AG09309 (cell line): ENCODE measurements at regions not wholly inside any gene's neighbourhood (a gene's known extent, or its start where the extent isn't known, plus 50 kb on each side); places are given as distances from the start of the nearest gene placed in this dataset.

Source experiments
- DNase-seq: peaks from one replicate; pipeline ENCODE4 v3.0.0-alpha.2; 2010; ENCODE audit warnings: low read depth
- H3K4me3 ChIP-seq: 2 replicates; pipeline ENCODE4 v1.5.1; 2011; ENCODE audit warnings: mild to moderate bottlenecking, low read depth, low read length, moderate library complexity; ENCODE audit not compliant: control insufficient read depth
- TF ChIP-seq, protein P1 (sequence below): IDR thresholded peaks from 2 replicates; pipeline ENCODE4 v1.5.1; 2011; ENCODE audit warnings: mild to moderate bottlenecking, low read depth, low read length, inconsistent platforms; ENCODE audit not compliant: insufficient read depth, control insufficient read depth; ENCODE audit errors: missing control alignments

DNA sequence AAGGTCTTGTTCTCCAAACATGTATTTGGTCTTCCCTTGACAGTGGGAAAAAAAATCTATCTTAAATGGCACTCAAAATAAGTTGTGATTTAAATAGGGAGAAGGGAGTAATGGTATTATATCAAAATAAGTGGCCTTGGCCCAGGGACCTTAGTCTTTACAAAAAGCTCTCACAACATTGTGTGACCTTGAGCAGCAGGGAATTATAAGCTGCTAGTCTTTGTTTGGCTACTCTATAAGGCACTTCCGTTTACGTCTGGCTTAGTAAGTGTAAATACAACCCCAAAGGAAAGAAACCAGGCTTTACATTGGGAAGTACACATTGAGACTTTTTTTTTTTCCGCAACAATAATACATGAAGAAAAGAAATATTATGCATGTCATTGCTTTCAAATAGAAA, 734.0 kb upstream of the LINC00305 start:
- H3K4me3 ChIP-seq = no peak overlapping the region
- no peak for DNase-seq
- TF ChIP-seq, protein P1, sequence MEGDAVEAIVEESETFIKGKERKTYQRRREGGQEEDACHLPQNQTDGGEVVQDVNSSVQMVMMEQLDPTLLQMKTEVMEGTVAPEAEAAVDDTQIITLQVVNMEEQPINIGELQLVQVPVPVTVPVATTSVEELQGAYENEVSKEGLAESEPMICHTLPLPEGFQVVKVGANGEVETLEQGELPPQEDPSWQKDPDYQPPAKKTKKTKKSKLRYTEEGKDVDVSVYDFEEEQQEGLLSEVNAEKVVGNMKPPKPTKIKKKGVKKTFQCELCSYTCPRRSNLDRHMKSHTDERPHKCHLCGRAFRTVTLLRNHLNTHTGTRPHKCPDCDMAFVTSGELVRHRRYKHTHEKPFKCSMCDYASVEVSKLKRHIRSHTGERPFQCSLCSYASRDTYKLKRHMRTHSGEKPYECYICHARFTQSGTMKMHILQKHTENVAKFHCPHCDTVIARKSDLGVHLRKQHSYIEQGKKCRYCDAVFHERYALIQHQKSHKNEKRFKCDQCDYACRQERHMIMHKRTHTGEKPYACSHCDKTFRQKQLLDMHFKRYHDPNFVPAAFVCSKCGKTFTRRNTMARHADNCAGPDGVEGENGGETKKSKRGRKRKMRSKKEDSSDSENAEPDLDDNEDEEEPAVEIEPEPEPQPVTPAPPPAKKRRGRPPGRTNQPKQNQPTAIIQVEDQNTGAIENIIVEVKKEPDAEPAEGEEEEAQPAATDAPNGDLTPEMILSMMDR = no peak

DNA sequence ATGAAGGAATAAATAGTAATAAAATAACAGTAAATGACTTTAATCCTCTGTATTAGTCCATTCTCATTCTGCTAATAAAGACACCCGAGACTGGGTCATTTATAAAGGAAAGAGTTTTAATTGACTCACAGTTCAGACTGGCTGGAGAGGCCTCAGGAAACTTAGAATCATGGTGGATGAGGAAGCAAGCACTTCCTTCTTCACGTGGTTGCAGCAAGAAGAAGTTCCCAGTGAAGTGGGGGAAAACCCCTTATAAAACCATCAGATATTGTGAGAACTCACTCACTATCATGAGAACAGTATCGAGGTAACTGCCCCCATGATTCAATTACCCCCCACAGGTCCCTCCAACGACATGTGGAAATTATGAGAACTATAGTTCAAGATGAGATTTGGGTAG, 727.9 kb upstream of the LINC00305 start:
- TF ChIP-seq, protein P1 = no peak
- DNase-seq = no peak
- no peak overlapping the region for H3K4me3 ChIP-seq

DNA sequence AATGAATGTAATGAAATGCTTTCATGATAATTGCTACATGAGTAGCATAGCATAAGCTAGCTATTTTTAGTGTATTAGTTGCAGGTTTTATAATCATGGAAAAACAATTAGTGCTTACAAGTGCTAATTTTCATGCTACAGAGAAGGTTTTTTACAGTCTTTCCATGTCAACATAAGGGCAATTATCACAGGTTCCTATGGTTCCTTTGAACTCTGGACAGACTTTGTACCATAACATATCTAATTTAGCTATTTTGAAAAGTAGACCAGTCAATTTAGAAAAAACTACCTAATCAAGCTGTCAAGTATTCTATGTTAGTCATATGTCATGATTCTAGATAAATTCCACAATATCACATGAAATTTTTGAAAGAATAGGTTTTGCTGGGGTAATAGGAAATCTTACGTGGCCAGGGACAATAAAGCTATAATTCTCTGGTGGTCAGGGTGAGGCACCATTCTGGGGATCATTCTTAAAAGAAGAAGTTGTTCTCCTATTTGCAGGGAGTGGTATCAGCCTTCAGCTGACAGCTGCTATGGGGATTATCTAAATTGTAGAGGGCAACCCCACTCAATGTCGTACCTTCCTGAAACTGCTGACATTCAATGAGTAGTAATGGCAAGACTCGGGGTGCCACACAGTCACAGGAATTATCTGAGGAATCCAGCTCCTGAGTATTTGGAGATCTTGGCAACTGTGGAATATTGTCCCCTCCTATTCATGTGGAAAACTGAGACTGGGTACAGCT, 724.0 kb upstream of the LINC00305 start:
- no peak for DNase-seq
- TF ChIP-seq, protein P1 = no peak
- H3K4me3 ChIP-seq = no peak overlapping the region

DNA sequence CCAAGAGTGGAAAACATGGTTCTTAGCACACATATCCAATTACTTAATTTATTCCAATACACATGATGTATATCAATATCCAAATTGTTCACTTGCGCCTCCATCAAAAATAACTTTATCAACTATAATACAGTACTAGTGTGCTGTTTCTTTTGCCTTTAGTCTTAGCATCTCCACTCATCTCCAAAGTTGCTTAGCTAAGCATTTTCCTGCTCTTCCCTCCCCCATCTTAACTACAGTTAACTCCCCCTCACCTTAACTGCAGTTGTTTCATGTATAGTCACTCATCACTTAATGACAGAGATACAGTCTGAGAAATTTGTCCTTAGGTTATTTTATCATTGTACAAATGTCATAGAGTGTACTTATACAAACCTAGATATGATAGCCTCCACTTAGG, 705.2 kb upstream of the LINC00305 start:
- TF ChIP-seq, protein P1 = no peak

DNA sequence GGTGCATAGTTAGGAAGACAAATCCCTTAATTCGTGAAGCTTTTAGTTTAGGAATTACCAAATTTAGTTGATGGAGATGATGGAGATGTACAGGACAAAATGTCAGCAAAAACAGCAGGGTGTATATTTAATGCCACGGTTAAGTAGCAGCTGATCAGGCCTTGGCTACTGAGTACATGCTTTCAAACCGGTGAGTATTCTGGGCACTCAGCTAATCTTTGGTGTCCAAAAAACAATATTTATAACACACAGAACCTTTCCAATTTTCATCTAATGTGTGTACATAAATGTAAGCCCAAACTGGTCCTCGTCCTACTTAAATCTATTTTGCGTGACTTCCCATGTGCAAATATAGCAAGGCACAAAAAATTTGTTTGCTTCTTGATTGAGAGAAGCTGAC, 703.4 kb upstream of the LINC00305 start:
- no peak for DNase-seq
- TF ChIP-seq, protein P1 = no peak

More for the DNA sequence above, 705.2 kb upstream of the LINC00305 start:
- no peak overlapping the region for H3K4me3 ChIP-seq
- no peak for DNase-seq

DNA sequence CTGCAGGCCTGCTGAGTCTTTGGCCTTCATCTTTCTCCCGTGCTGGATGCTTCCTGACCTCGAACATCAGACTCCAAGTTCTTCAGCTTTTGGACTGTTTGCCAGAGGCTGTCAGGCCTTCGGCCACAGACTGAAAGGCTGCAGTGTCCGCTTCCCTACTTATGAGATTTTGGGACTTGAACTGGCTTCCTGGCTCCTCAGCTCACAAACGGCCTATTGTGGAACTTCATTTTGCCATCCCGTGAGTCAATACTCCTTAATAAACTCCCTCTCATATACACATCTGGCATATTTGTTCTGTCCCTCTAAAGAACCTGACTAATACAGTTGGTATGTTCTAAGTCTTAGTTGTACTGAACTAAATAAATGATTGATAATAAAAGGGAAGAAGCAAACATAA, 702.8 kb upstream of the LINC00305 start:
- no peak overlapping the region for H3K4me3 ChIP-seq
- no peak for DNase-seq
- TF ChIP-seq, protein P1 = no peak

More for the DNA sequence above, 703.4 kb upstream of the LINC00305 start:
- H3K4me3 ChIP-seq = no peak overlapping the region
